ENCODE measurements at regions not wholly inside any gene's neighbourhood (a gene's known extent, or its start where the extent isn't known, plus 50 kb on each side); places are given as distances from the start of the nearest gene placed in this dataset.

GRCh38 chr5:39800042-39800601 is 375.3 kb upstream of the DAB2 start (continued):
- TF ChIP-seq HOXB5 (CRISPR knock-in tag; IDR thresholded peaks at IDR 0.05) = no peak
- TF ChIP-seq KDM5A (IDR thresholded peaks at IDR 0.05) = no peak

- no peak overlapping the region for H3K27ac ChIP-seq
- ATAC-seq (no peak), DNase-seq (ENCODE audit: low read depth in 1 of 2, low spot score in 1 of 2) (no peak), FAIRE-seq (no peak)
- H3K9me3 ChIP-seq = no peaks in the 10 kb centered on the region
- ChIA-PET POLR2A (no interaction called here), CTCF (no interaction called here)
- no peak overlapping the region for H3K4me2 ChIP-seq
- no peak overlapping the region for H3K4me3 ChIP-seq
- H3K4me1 ChIP-seq = no peaks in the 10 kb centered on the region
- WGBS (ENCODE audit: missing lambda C conversion rate) = 55% methylated on average over 2 of the region's 2 CpGs
- TF ChIP-seq JUN (IDR thresholded peaks at IDR 0.05) (no peak), MYC (IDR thresholded peaks at IDR 0.05; ENCODE audit: borderline replicate concordance, low read length) (no peak), RAD21 (conservative IDR thresholded peaks at IDR 0.05 in 1 of 2, IDR thresholded peaks at IDR 0.05 in 1 of 2) (no peak), ATOH8 (CRISPR knock-in tag; IDR thresholded peaks at IDR 0.05; ENCODE audit: low read depth) (no peak), RARB (CRISPR knock-in tag; IDR thresholded peaks at IDR 0.05) (no peak), HOXA7 (CRISPR knock-in tag; IDR thresholded peaks at IDR 0.05) (no peak), HDAC2 (IDR thresholded peaks at IDR 0.05) (no peak), MAZ (IDR thresholded peaks at IDR 0.05; ENCODE audit: borderline replicate concordance, low read depth, low read length) (no peak), HMGXB4 (CRISPR knock-in tag; IDR thresholded peaks at IDR 0.05; ENCODE audit: borderline replicate concordance) (no peak), FOXS1 (CRISPR knock-in tag; IDR thresholded peaks at IDR 0.05) (no peak), NFE2L2 (conservative IDR thresholded peaks at IDR 0.05; ENCODE audit: low read length) (no peak)
- TF ChIP-seq, protein P1, sequence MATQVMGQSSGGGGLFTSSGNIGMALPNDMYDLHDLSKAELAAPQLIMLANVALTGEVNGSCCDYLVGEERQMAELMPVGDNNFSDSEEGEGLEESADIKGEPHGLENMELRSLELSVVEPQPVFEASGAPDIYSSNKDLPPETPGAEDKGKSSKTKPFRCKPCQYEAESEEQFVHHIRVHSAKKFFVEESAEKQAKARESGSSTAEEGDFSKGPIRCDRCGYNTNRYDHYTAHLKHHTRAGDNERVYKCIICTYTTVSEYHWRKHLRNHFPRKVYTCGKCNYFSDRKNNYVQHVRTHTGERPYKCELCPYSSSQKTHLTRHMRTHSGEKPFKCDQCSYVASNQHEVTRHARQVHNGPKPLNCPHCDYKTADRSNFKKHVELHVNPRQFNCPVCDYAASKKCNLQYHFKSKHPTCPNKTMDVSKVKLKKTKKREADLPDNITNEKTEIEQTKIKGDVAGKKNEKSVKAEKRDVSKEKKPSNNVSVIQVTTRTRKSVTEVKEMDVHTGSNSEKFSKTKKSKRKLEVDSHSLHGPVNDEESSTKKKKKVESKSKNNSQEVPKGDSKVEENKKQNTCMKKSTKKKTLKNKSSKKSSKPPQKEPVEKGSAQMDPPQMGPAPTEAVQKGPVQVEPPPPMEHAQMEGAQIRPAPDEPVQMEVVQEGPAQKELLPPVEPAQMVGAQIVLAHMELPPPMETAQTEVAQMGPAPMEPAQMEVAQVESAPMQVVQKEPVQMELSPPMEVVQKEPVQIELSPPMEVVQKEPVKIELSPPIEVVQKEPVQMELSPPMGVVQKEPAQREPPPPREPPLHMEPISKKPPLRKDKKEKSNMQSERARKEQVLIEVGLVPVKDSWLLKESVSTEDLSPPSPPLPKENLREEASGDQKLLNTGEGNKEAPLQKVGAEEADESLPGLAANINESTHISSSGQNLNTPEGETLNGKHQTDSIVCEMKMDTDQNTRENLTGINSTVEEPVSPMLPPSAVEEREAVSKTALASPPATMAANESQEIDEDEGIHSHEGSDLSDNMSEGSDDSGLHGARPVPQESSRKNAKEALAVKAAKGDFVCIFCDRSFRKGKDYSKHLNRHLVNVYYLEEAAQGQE (IDR thresholded peaks at IDR 0.05) = no peak
- TF ChIP-seq, protein P2, sequence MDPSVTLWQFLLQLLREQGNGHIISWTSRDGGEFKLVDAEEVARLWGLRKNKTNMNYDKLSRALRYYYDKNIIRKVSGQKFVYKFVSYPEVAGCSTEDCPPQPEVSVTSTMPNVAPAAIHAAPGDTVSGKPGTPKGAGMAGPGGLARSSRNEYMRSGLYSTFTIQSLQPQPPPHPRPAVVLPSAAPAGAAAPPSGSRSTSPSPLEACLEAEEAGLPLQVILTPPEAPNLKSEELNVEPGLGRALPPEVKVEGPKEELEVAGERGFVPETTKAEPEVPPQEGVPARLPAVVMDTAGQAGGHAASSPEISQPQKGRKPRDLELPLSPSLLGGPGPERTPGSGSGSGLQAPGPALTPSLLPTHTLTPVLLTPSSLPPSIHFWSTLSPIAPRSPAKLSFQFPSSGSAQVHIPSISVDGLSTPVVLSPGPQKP (IDR thresholded peaks at IDR 0.05; ENCODE audit: low read depth, low read length) = no peak
Measured at GRCh38 chr5:39799242-39799641, 374.5 kb upstream of the DAB2 start.
